ENCODE measurements at regions not wholly inside any gene's neighbourhood (a gene's known extent, or its start where the extent isn't known, plus 50 kb on each side); places are given as distances from the start of the nearest gene placed in this dataset.

- Histone ChIP-seq H3K27ac (ENCODE audit: low read depth in 2 of 2, low read length in 2 of 2) (peak overlapping the region; percentile 84 to 89), H3K9ac (ENCODE audit: low read length in 3 of 3) (peak overlapping the region in 2 of 3 donors; percentile 16 to 65), H3K36me3 (ENCODE audit: control insufficient read depth in 2 of 3, insufficient read depth in 3 of 3, low read length in 3 of 3) (peaks cover 0 to 3% (median 0%) of the 10 kb centered on the region in 3 donors), H3K4me3 (ENCODE audit: low read length in 3 of 3) (peak overlapping the region; percentile 33 to 50 (median 42)), H3K27me3 (ENCODE audit: control insufficient read depth, insufficient read depth, low read length) (no peaks in the 10 kb centered on the region), H3K4me1 (ENCODE audit: control insufficient read depth in 2 of 3, insufficient read depth in 2 of 3, low read depth in 1 of 3, low read length in 3 of 3) (no peaks in the 10 kb centered on the region), H3K9me3 (ENCODE audit: control insufficient read depth in 2 of 3, insufficient read depth in 1 of 3, low read length in 3 of 3) (no peaks in the 10 kb centered on the region)
- intact Hi-C loops (cut with DNase I) = no loop called here
- DNase-seq (peak; percentile 63 to 90 (median 72)), FAIRE-seq (no peak)
- TF ChIP-seq CTCF (IDR thresholded peaks at IDR 0.05; ENCODE audit: borderline replicate concordance, extremely low read depth, insufficient read depth) = peak; percentile 22
These were observed 102.6 kb upstream of the PRKX start for GRCh38 chrX:3815896-3816664.

- peak in 3 of 5 donors; percentile 24 to 53 (median 34) for DNase-seq
- H3K27ac ChIP-seq (ENCODE audit: low read depth in 2 of 2, low read length in 2 of 2) = no peak overlapping the region
- TF ChIP-seq CTCF (IDR thresholded peaks at IDR 0.05; ENCODE audit: borderline replicate concordance, extremely low read depth, insufficient read depth) = peak; percentile 31
- FAIRE-seq = peak; percentile 72
- intact Hi-C loops (cut with DNase I) = no loop called here
- no peaks in the 10 kb centered on the region for H3K9me3 ChIP-seq (ENCODE audit: control insufficient read depth in 2 of 3, insufficient read depth in 1 of 3, low read length in 3 of 3)
- no peak overlapping the region for H3K9ac ChIP-seq (ENCODE audit: low read length in 3 of 3)
- H3K36me3 ChIP-seq (ENCODE audit: control insufficient read depth in 2 of 3, insufficient read depth in 3 of 3, low read length in 3 of 3) = no peaks in the 10 kb centered on the region
- H3K4me3 ChIP-seq (ENCODE audit: low read length in 3 of 3) = peak overlapping the region in 1 of 3 donors; percentile 11
- no peaks in the 10 kb centered on the region for H3K4me1 ChIP-seq (ENCODE audit: control insufficient read depth in 2 of 3, insufficient read depth in 2 of 3, low read depth in 1 of 3, low read length in 3 of 3)
- peaks cover 4% of the 10 kb centered on the region for H3K27me3 ChIP-seq (ENCODE audit: control insufficient read depth, insufficient read depth, low read length)
These were observed 98.2 kb upstream of the PRKX start for GRCh38 chrX:3811331-3812311.

GRCh38 chrX:3807906-3808305, 94.5 kb upstream of the PRKX start:
- H3K27me3 ChIP-seq (ENCODE audit: control insufficient read depth, insufficient read depth, low read length) = peaks cover 4% of the 10 kb centered on the region
- intact Hi-C loops (cut with DNase I) = no loop called here
- TF ChIP-seq CTCF (IDR thresholded peaks at IDR 0.05; ENCODE audit: borderline replicate concordance, extremely low read depth, insufficient read depth) = no peak
- H3K4me1 ChIP-seq (ENCODE audit: control insufficient read depth in 2 of 3, insufficient read depth in 2 of 3, low read depth in 1 of 3, low read length in 3 of 3) = no peaks in the 10 kb centered on the region
- no peak for FAIRE-seq
- H3K36me3 ChIP-seq (ENCODE audit: control insufficient read depth in 2 of 3, insufficient read depth in 3 of 3, low read length in 3 of 3) = no peaks in the 10 kb centered on the region
- DNase-seq = no peak
- H3K9me3 ChIP-seq (ENCODE audit: control insufficient read depth in 2 of 3, insufficient read depth in 1 of 3, low read length in 3 of 3) = no peaks in the 10 kb centered on the region
- H3K4me3 ChIP-seq (ENCODE audit: low read length in 3 of 3) = no peak overlapping the region
- no peak overlapping the region for H3K9ac ChIP-seq (ENCODE audit: low read length in 3 of 3)
- H3K27ac ChIP-seq (ENCODE audit: low read depth in 2 of 2, low read length in 2 of 2) = no peak overlapping the region
